Small intestine (tissue), 7 donors: ENCODE measurements at regions not wholly inside any gene's neighbourhood (a gene's known extent, or its start where the extent isn't known, plus 50 kb on each side); places are given as distances from the start of the nearest gene placed in this dataset.
A peak's percentile ranks its signal among the peaks of the same experiment; 100 is the strongest.

Experiments used
- DNase-seq, 2 donors: peaks; one replicate each; pipeline versions ENCODE4 v3.0.0 to v3.0.0-alpha.2; 2013
- FAIRE-seq: peaks from 2 replicates; lab custom pipeline; 2012; peaks lifted over from hg19 to GRCh38; lab: Jason Lieb, UNC
- H3K27ac ChIP-seq, 3 donors: one replicate each; pipeline ENCODE4 v1.5.1; 2013; ENCODE audit warnings: low read length in 2 of 3, mild to moderate bottlenecking in 2 of 3, control low read depth in 1 of 3, inconsistent platforms in 1 of 3, low read depth in 1 of 3, moderate library complexity in 1 of 3
- H3K27me3 ChIP-seq, 3 donors: one replicate each; pipeline ENCODE4 v1.6.1; 2013; ENCODE audit warnings: low read length in 3 of 3, inconsistent platforms in 1 of 3; ENCODE audit not compliant: control insufficient read depth in 3 of 3, insufficient read depth in 3 of 3
- H3K36me3 ChIP-seq, 3 donors: one replicate each; pipeline ENCODE4 v1.6.1; 2013; ENCODE audit warnings: low read length in 3 of 3, inconsistent platforms in 1 of 3, low read depth in 1 of 3, mild to moderate bottlenecking in 1 of 3, moderate library complexity in 1 of 3; ENCODE audit not compliant: control insufficient read depth in 3 of 3, insufficient read depth in 2 of 3
- H3K4me1 ChIP-seq, 3 donors: one replicate each; pipeline ENCODE4 v1.6.1; 2013; ENCODE audit warnings: low read length in 2 of 3, inconsistent platforms in 1 of 3, low read depth in 1 of 3, mild to moderate bottlenecking in 1 of 3, moderate library complexity in 1 of 3; ENCODE audit not compliant: control insufficient read depth in 3 of 3, insufficient read depth in 2 of 3
- H3K4me3 ChIP-seq, 3 donors: one replicate each; pipeline ENCODE4 v1.5.1; 2013; ENCODE audit warnings: low read length in 3 of 3, control low read depth in 1 of 3, inconsistent platforms in 1 of 3, low read depth in 1 of 3, mild to moderate bottlenecking in 1 of 3, moderate library complexity in 1 of 3
- H3K9me3 ChIP-seq, 2 donors: one replicate each; pipeline ENCODE4 v1.6.1; 2013; ENCODE audit warnings: low read depth in 1 of 2, low read length in 1 of 2; ENCODE audit not compliant: control insufficient read depth in 2 of 2, insufficient read depth in 1 of 2
- WGBS, 3 donors: extraction: QIAGEN DNeasy Blood & Tissue Kit; methylation state at CpG; one replicate each; pipeline ENCODE4 v1.1.7; 2013; 5-methylcytosine and 5-hydroxymethylcytosine counted together
- donor health status: healthy with polysubstance abuse.
- donor health status: control.
- donor health status: control.
- donor health status: Bipolar disorder and iron deficiency.
- donor health status: healthy.

- peak; percentile 24 to 74 for DNase-seq
Measured at GRCh38 chr10:1873661-1874315, 136.5 kb upstream of the ADARB2 start.

GRCh38 chr10:1872151-1872726, 134.9 kb upstream of the ADARB2 start:
- no peak for FAIRE-seq
- WGBS, 3 donors, result 81 to 87% (median 84%) methylated on average over 7 of the region's 7 CpGs
- Histone ChIP-seq H3K9me3 (no peaks in the 10 kb centered on the region), H3K4me3 (no peak overlapping the region), H3K27me3 (no peaks in the 10 kb centered on the region), H3K36me3 (no peaks in the 10 kb centered on the region), H3K4me1 (peaks cover 0 to 4% (median 0%) of the 10 kb centered on the region in 3 donors), H3K27ac (no peak overlapping the region)
- DNase-seq, result no peak

More at GRCh38 chr10:1873661-1874315, 136.5 kb upstream of the ADARB2 start:
- H3K36me3 ChIP-seq, result no peaks in the 10 kb centered on the region
- H3K27me3 ChIP-seq, result no peaks in the 10 kb centered on the region
- FAIRE-seq, result no peak
- 15 to 65% (median 37%) methylated on average over 7 of the region's 7 CpGs for WGBS, 3 donors
- H3K4me3 ChIP-seq, result no peak overlapping the region
- no peaks in the 10 kb centered on the region for H3K9me3 ChIP-seq
- H3K27ac ChIP-seq, result no peak overlapping the region
- peaks cover 0 to 4% (median 0%) of the 10 kb centered on the region in 3 donors for H3K4me1 ChIP-seq

- Histone ChIP-seq H3K36me3 (no peaks in the 10 kb centered on the region), H3K4me1 (peaks cover 0 to 4% (median 0%) of the 10 kb centered on the region in 3 donors), H3K4me3 (no peak overlapping the region), H3K9me3 (no peaks in the 10 kb centered on the region), H3K27me3 (no peaks in the 10 kb centered on the region), H3K27ac (no peak overlapping the region)
- DNase-seq (no peak), FAIRE-seq (no peak)
- 58 to 67% (median 66%) methylated on average over 5 of the region's 5 CpGs for WGBS, 3 donors
Measured at GRCh38 chr10:1870491-1870890, 133.2 kb upstream of the ADARB2 start.

- no peaks in the 10 kb centered on the region for H3K9me3 ChIP-seq
- H3K27ac ChIP-seq, result no peak overlapping the region
- no peaks in the 10 kb centered on the region for H3K27me3 ChIP-seq
- DNase-seq (no peak), FAIRE-seq (no peak)
- no peaks in the 10 kb centered on the region for H3K36me3 ChIP-seq
- 82 to 90% (median 84%) methylated on average over 13 of the region's 13 CpGs for WGBS, 3 donors
- H3K4me1 ChIP-seq, result peaks cover 0 to 4% (median 0%) of the 10 kb centered on the region in 3 donors
- no peak overlapping the region for H3K4me3 ChIP-seq
Measured at GRCh38 chr10:1869861-1870260, 132.5 kb upstream of the ADARB2 start.

- WGBS, 3 donors, result 71 to 81% (median 78%) methylated on average over 5 of the region's 5 CpGs
Measured at GRCh38 chr10:1860351-1860750, 123.0 kb upstream of the ADARB2 start.

GRCh38 chr10:1858547-1858946, 121.2 kb upstream of the ADARB2 start:
- 55 to 65% (median 57%) methylated on average over 7 of the region's 7 CpGs for whole genome bisulfite sequencing, 3 donors
- FAIRE-seq (no peak), DNase-seq (no peak)
- H3K4me3 ChIP-seq, result no peak overlapping the region
- no peak overlapping the region for H3K27ac ChIP-seq
- H3K36me3 ChIP-seq, result no peaks in the 10 kb centered on the region
- no peaks in the 10 kb centered on the region for H3K27me3 ChIP-seq
- H3K4me1 ChIP-seq, result no peaks in the 10 kb centered on the region
- no peaks in the 10 kb centered on the region for H3K9me3 ChIP-seq

More at GRCh38 chr10:1860351-1860750, 123.0 kb upstream of the ADARB2 start:
- Histone ChIP-seq H3K9me3 (peaks cover 0 to 6% of the 10 kb centered on the region in 2 donors), H3K27ac (no peak overlapping the region), H3K4me3 (no peak overlapping the region), H3K36me3 (no peaks in the 10 kb centered on the region), H3K4me1 (no peaks in the 10 kb centered on the region), H3K27me3 (no peaks in the 10 kb centered on the region)
- no peak for DNase-seq
- FAIRE-seq, result no peak

- Histone ChIP-seq H3K4me1 (no peaks in the 10 kb centered on the region), H3K27ac (no peak overlapping the region), H3K9me3 (no peaks in the 10 kb centered on the region), H3K36me3 (no peaks in the 10 kb centered on the region), H3K4me3 (no peak overlapping the region), H3K27me3 (no peaks in the 10 kb centered on the region)
- no peak for DNase-seq
- no peak for FAIRE-seq
- 46 to 58% (median 55%) methylated on average over 8 of the region's 8 CpGs for WGBS, 3 donors
Measured at GRCh38 chr10:1858048-1858447, 120.7 kb upstream of the ADARB2 start.

- Histone ChIP-seq H3K4me3 (no peak overlapping the region), H3K36me3 (no peaks in the 10 kb centered on the region), H3K27me3 (no peaks in the 10 kb centered on the region), H3K27ac (no peak overlapping the region), H3K9me3 (peaks cover 0 to 2% of the 10 kb centered on the region in 2 donors), H3K4me1 (no peaks in the 10 kb centered on the region)
- WGBS, 3 donors, result 66 to 80% (median 73%) methylated on average over 8 of the region's 8 CpGs
- DNase-seq, result no peak
- FAIRE-seq, result no peak
Measured at GRCh38 chr10:1855911-1856310, 118.6 kb upstream of the ADARB2 start.
